NCI-H460 (cell line): ENCODE measurements at regions not wholly inside any gene's neighbourhood (a gene's known extent, or its start where the extent isn't known, plus 50 kb on each side); places are given as distances from the start of the nearest gene placed in this dataset.

Experiments used
- DNase-seq: peaks from one replicate; pipeline ENCODE4 v3.0.0-alpha.2; 2016; ENCODE audit warnings: low read depth; ENCODE audit errors: extremely low read depth

- DNase-seq, result no peak
Measured at GRCh38 chr20:7585126-7585679, 355.1 kb downstream of the HAO1 start.

GRCh38 chr20:7586481-7586880 lies 353.8 kb downstream of the HAO1 start:
- DNase-seq, result no peak

GRCh38 chr20:7589164-7589563 lies 351.1 kb downstream of the HAO1 start:
- no peak for DNase-seq

- no peak for DNase-seq
Measured at GRCh38 chr20:7596541-7596940, 343.7 kb downstream of the HAO1 start.

DNA sequence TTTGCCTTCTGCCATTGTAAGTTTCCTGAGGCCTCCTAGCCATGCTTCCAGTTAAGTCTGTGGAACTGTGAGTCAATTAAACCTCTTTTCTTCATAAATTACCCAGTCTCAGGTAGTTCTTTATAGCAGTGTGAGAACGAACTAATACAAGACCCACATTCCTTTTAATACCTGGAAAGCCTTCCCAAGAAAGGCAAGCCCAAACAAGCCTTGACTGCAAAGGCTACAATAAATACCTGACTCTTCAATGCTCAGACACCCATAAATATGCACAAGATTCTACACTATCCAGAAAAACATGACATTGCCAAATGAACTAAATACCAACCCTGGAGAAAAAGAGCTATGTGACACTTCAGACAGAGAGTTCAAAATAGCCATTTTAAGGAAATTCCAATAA lies 338.8 kb downstream of the HAO1 start:
- no peak for DNase-seq

DNA sequence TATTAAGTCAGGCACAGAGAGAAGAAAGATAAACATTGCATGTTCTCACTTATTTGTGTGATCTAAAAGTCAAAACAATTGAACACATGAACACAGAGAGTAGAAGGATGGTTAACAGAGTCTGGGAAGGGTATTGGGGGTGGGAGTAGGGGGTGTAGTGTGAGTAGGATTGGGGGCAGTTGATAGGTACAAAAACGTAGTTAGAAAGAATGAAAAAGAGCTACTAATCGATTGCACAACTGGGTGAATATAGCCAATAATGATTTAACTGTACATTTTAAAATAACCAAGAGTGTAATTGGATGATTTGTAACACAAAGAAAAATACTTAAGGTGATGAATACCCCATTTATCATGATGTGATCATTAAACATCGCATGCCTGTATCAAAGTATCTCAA lies 333.3 kb downstream of the HAO1 start:
- DNase-seq, result no peak

DNA sequence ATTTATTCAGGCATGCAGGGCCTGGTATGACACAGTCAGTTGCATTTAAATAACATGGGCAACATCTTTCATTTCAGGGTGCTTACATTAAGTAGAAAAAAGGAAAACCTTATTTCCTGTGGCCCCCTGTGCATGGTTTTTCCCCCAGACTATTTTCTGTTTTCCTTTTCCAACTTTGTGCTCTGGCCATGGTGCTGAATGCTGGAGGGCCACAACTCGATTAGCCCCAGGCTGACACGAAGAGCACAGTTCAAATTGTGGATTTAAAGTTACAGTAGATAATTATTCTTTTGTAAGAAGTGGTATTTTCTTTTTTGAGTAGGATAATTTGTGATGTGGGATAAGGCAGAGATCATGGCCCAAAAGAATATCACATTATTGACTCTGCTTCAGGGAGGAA lies 332.0 kb downstream of the HAO1 start:
- no peak for DNase-seq

DNA sequence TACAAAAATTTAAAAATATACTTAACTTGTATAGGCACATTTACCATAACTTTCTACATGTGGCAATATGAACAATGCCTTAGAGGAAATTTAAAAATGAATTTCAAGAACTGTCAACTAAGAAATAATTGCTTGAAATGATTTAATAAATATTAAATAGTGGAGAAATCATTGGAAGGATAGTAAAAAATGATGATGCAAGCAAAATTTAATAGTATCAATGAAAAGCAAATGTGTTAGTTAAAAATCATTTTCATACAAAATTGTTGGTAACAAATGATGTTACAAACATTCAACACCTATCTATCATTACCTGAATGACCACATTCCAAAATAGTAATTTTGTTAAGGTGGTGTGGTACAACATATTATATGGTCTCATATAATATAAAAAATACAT lies 331.0 kb downstream of the HAO1 start:
- no peak for DNase-seq

DNA sequence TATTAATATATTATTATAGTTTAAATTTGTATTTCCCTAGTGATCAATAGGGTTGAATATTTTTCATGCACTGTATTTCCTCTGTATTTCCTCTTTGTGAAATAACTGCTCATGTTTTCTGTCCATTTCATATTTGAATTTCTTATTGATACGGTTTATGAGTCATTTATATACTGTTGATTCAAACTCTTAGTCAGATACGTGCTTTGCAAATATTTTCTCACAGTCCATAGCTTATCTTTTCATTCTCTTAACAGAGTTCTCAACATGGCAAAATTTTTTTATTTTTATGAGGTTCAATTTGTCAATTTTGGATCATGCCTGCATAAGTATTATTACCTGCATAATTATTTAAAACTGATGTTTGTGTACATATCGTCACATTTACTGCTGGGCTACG lies 329.6 kb downstream of the HAO1 start:
- no peak for DNase-seq

- no peak for DNase-seq
Measured at GRCh38 chr20:7617797-7618196, 322.5 kb downstream of the HAO1 start.

DNA sequence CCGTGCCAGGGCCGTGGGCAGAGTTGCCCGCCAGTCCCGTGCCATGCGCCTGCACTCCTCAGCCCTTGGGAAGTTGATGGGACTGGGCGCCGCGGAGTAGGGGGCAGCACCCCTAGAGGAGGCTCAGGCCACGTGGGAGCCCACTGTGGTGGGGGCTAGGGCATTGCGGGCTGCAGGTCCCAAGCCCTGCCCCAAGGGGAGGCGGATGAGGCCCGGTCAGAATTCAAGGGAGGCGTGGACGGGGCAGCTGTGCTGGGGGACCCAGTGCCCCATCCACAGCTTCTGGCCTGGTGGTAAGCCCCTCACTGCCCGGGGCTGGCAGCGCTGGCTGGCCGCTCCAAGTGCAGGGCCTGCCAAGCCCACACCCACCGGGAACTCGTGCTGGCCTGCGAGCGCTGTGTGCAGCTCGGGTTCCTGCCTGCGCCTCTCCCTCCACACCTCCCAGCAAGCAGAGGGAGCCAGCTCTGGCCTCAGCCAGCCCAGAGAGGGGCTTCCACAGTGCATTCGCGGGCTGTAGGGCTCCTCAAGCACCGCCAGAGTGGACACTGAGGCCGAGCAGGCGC lies 317.8 kb downstream of the HAO1 start:
- DNase-seq, result no peak

GRCh38 chr20:7624886-7625285 lies 315.4 kb downstream of the HAO1 start:
- DNase-seq, result no peak

- DNase-seq, result no peak
Measured at GRCh38 chr20:7627734-7628663, 312.3 kb downstream of the HAO1 start.

DNA sequence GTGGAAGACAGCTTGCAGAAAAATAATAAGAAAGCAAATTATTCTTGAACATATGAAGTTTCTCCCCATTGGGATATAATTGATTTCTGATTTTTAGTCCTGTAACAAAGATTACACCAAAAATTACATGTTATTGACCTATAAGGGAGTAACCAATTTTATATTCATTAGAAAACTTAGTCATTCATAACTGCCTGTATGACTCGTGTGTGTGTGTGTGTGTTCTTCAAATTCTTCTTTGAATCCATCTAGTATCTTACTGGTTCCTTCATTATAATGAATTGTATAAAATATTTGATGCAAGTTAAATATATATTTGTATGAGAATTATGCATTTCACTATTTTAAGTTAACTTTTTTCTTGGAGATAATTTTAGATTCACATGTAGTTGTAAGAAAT lies 310.4 kb downstream of the HAO1 start:
- DNase-seq, result no peak

- no peak for DNase-seq
Measured at GRCh38 chr20:7637184-7637583, 303.1 kb downstream of the HAO1 start.

- no peak for DNase-seq
Measured at GRCh38 chr20:7650086-7650879, 290.0 kb downstream of the HAO1 start.

GRCh38 chr20:7654231-7654630 lies 286.0 kb downstream of the HAO1 start:
- DNase-seq, result no peak

DNA sequence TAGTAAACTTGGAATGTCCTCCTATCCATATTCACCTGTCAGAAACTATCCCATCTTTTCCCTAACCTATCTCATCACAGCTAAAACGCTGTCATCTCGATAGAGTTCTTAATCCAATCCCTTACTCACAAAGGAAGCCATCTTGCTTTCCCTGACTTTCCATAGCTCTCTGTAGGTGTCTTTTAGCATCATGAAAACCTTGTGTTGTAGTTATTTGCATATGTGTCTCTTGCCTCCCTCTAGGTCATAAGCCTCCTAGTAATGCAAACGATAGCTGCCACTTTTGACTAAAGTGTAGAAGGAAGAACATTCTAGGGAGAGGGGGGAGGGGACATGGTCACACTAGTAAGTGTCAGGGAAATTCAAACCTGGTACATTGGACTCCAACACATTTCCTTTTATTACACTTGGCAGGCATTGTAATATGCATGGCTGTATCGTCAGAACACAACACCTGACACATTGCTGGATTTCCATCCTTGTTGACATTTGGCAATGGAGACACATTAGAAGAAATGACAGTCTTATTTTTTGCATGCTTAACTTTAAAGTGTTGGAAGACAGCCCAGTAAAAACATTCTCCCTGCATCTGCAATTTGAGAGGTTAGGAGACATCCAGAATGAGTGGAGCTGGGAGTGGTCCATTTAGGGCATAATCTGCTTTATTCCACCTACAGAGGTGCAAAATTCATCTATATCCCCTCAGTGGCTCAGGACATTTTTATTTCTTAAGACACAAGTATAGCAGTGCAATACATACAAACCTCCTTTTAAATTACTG lies 283.4 kb downstream of the HAO1 start:
- no peak for DNase-seq

DNA sequence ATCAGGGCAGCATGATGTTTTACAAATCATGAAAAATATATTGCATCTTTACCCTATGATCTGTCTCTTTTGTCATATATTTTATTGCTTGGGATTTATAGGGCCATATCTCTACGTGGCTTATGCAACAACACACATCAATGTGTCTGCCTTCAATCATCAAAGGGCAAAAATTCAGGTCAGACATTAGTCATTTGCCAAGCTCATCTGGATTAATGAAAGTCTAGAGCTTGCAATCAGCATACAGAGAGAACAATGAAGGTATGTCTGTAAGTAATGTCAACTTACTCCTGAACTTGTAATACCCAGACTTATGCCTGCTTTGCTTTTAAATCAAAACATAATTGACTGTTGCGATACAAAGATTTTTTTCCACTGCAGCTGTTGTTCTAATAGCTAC lies 282.7 kb downstream of the HAO1 start:
- DNase-seq, result no peak

DNA sequence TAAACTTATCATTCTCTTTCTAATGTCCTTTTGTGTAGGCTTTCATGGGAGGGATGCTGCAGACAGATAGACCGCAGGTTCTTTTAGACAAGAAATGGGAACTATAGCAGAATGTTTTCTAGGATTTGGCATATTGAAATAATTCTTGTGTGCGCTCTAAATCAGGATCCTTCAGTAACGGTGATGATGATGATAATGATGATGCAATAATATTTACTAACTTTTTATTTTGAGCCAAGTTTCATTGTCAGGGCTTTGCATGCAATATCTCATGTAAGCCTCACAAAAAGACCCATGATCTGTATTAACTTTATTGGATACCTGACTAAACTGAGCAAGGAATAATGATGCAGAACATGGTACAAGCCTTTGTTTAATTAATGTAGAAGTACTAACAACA lies 280.1 kb downstream of the HAO1 start:
- DNase-seq, result no peak

GRCh38 chr20:7665376-7665775 lies 274.9 kb downstream of the HAO1 start:
- DNase-seq, result no peak
